ENCODE measurements at regions not wholly inside any gene's neighbourhood (a gene's known extent, or its start where the extent isn't known, plus 50 kb on each side); places are given as distances from the start of the nearest gene placed in this dataset.

DNA sequence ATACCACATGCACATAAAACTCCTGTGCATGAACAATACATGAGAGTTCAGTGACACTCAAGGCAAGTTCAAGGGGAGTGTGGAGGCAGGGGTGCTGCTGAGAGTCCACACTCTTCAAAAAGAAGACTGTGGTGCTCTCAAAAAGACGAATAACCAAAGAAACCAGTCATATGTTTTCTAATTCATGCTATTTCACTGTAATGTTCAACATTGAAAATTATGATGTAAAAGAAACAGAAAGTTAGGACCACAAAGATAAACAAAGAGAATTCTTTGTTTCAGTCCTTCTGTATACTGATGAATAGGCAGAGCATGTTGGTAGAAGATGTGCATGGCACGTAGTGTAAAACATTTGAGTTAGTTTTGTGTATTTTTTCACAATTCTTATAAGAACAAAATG lies 864.2 kb upstream of the LRATD1 start:
- no peak for DNase-seq
- TF ChIP-seq, protein P1, sequence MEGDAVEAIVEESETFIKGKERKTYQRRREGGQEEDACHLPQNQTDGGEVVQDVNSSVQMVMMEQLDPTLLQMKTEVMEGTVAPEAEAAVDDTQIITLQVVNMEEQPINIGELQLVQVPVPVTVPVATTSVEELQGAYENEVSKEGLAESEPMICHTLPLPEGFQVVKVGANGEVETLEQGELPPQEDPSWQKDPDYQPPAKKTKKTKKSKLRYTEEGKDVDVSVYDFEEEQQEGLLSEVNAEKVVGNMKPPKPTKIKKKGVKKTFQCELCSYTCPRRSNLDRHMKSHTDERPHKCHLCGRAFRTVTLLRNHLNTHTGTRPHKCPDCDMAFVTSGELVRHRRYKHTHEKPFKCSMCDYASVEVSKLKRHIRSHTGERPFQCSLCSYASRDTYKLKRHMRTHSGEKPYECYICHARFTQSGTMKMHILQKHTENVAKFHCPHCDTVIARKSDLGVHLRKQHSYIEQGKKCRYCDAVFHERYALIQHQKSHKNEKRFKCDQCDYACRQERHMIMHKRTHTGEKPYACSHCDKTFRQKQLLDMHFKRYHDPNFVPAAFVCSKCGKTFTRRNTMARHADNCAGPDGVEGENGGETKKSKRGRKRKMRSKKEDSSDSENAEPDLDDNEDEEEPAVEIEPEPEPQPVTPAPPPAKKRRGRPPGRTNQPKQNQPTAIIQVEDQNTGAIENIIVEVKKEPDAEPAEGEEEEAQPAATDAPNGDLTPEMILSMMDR (IDR thresholded peaks at IDR 0.05), result no peak
- H3K9me3 ChIP-seq, result no peaks in the 10 kb centered on the region
- H3K4me1 ChIP-seq, result no peaks in the 10 kb centered on the region
- intact Hi-C loops (cut with DNase I; ENCODE audit: low total_unique reads), result no loop called here
- no peak overlapping the region for H3K4me3 ChIP-seq
- no peaks in the 10 kb centered on the region for H3K27me3 ChIP-seq
- H3K36me3 ChIP-seq, result no peaks in the 10 kb centered on the region
- H3K27ac ChIP-seq, result no peak overlapping the region

DNA sequence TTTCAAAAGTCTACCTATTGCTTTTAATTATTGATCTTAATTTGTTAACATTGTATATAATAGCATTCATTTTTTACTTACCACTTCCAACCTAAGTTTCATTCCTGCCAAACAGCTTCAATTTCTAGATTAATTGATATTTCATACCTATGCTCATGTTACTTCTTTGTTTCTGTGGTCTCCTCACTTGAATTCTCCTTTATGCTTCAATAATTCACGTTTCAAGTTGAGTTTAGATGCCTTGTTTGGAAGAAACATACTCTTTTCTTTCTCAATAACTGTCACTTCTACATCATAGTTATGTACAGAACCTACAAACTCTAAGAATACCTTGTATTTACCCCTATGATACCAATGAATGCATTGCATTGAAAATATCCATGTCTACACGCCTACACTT lies 862.2 kb upstream of the LRATD1 start:
- TF ChIP-seq, protein P1 (IDR thresholded peaks at IDR 0.05), result no peak
- Histone ChIP-seq H3K36me3 (no peaks in the 10 kb centered on the region), H3K9me3 (no peaks in the 10 kb centered on the region), H3K4me3 (no peak overlapping the region), H3K27ac (no peak overlapping the region), H3K27me3 (no peaks in the 10 kb centered on the region), H3K4me1 (no peaks in the 10 kb centered on the region)
- intact Hi-C loops (cut with DNase I; ENCODE audit: low total_unique reads), result no loop called here
- DNase-seq, result no peak

DNA sequence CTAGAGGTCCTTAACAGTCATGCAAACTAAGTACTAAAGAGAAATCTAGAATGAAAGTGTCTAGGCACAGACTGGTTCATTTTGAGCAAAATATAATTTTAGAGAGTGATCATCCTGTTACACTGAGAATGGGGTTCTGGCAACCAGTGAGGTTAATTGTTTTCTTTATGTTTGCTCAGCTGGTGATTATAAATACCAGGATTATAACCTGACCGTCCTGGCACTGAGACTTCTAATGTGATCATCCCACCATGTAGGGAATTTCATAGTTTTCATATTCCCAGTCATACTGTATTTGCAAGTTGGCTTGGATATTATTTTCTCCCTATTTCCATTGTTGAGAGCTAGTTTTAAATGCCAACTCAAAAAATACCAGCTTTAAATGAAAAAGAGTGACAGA lies 852.5 kb upstream of the LRATD1 start:
- no peaks in the 10 kb centered on the region for H3K36me3 ChIP-seq
- no peaks in the 10 kb centered on the region for H3K27me3 ChIP-seq
- H3K27ac ChIP-seq, result no peak overlapping the region
- no peak overlapping the region for H3K4me3 ChIP-seq
- H3K4me1 ChIP-seq, result no peaks in the 10 kb centered on the region
- H3K9me3 ChIP-seq, result no peaks in the 10 kb centered on the region
- TF ChIP-seq, protein P1 (IDR thresholded peaks at IDR 0.05), result no peak
- intact Hi-C loops (cut with DNase I; ENCODE audit: low total_unique reads), result no loop called here
- no peak for DNase-seq

DNA sequence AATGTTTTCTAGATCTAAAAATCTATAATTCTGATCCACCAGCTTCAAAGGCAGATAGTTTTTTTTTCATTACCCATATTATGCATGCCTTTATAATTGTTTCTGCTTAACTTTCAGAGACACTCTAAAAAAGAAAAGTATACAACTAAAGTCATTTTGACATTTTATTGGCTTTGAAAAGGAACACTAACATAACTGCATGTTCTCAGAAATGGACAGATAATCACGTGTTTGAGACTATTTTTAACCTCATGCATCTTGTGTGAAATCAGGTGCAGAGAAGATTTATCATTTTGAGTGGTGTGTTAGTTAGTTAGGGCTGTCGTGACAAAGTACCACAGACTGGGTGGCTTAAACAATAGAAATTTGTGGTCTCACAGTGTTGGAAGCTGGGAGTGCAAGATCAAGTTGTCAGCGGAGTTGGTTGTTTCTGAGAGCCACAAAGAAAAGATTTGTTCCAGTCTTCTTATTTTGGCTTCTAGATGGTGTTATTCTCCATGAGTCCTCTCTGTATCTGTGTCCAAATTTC lies 841.4 kb upstream of the LRATD1 start:
- Histone ChIP-seq H3K4me3 (no peak overlapping the region), H3K36me3 (no peaks in the 10 kb centered on the region), H3K4me1 (no peaks in the 10 kb centered on the region), H3K27ac (no peak overlapping the region), H3K9me3 (no peaks in the 10 kb centered on the region), H3K27me3 (no peaks in the 10 kb centered on the region)
- intact Hi-C loops (cut with DNase I; ENCODE audit: low total_unique reads), result no loop called here
- TF ChIP-seq, protein P1 (IDR thresholded peaks at IDR 0.05), result no peak
- no peak for DNase-seq

DNA sequence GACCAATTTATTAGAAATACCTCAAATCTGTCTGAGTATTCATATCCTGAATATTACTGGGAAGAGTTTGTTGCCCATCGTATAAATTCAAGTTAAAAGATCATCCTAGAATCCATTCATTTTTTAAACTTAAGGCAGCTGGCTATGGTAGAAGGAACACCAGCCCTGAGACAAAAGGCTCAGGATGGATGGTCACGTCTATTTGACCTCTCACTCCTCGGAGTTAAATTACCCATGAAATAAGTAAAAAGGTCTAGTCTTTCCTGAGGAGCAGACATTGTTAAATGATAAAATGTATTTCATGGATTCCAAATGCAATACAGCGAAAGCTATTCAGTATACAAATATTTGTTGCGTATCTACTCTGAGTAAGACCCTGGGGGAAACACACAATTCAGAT lies 826.0 kb upstream of the LRATD1 start:
- DNase-seq, result no peak
- TF ChIP-seq, protein P1 (IDR thresholded peaks at IDR 0.05), result no peak
- Histone ChIP-seq H3K27me3 (no peaks in the 10 kb centered on the region), H3K27ac (no peak overlapping the region), H3K9me3 (peaks cover 0 to 4% (median 0%) of the 10 kb centered on the region in 3 donors), H3K4me1 (no peaks in the 10 kb centered on the region), H3K36me3 (no peaks in the 10 kb centered on the region), H3K4me3 (no peak overlapping the region)
- intact Hi-C loops (cut with DNase I; ENCODE audit: low total_unique reads), result no loop called here

DNA sequence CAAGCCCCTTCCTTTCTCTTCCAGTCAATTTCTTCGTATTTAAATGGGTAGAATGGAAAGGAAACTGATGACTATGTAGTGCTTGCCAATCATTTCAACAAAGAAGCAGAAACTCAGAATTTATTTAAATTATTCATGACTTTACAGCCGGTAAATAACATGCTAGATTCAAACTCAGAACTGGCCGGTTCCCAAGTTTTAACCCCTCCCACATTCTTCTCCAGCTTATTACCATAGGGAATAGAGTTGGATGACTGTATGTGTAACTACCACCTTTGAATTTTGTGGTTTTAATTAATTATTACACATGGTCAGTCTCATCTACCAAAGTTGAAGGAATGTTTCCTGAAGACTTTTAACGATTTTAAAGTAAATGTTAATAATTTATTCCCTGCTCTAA lies 819.3 kb upstream of the LRATD1 start:
- H3K4me3 ChIP-seq, result no peak overlapping the region
- no peak overlapping the region for H3K27ac ChIP-seq
- intact Hi-C loops (cut with DNase I; ENCODE audit: low total_unique reads), result no loop called here
- H3K9me3 ChIP-seq, result peaks cover 0 to 4% (median 0%) of the 10 kb centered on the region in 3 donors
- no peaks in the 10 kb centered on the region for H3K36me3 ChIP-seq
- no peaks in the 10 kb centered on the region for H3K4me1 ChIP-seq
- DNase-seq, result no peak
- H3K27me3 ChIP-seq, result no peaks in the 10 kb centered on the region
- TF ChIP-seq, protein P1 (IDR thresholded peaks at IDR 0.05), result no peak

Measured in tibial artery (tissue), 4 donors.